Renal pelvis (tissue), 1 donor: ENCODE measurements at regions not wholly inside any gene's neighbourhood (a gene's known extent, or its start where the extent isn't known, plus 50 kb on each side); places are given as distances from the start of the nearest gene placed in this dataset.
"Not testable (repeated sequence)": the region's sequence is repeated elsewhere in the genome, so short reads cannot be mapped to it uniquely, and the experiment has no call there.

Experiments used
- DNase-seq: peaks from one replicate; pipeline ENCODE4 v3.0.0-alpha.2; 2013

DNA sequence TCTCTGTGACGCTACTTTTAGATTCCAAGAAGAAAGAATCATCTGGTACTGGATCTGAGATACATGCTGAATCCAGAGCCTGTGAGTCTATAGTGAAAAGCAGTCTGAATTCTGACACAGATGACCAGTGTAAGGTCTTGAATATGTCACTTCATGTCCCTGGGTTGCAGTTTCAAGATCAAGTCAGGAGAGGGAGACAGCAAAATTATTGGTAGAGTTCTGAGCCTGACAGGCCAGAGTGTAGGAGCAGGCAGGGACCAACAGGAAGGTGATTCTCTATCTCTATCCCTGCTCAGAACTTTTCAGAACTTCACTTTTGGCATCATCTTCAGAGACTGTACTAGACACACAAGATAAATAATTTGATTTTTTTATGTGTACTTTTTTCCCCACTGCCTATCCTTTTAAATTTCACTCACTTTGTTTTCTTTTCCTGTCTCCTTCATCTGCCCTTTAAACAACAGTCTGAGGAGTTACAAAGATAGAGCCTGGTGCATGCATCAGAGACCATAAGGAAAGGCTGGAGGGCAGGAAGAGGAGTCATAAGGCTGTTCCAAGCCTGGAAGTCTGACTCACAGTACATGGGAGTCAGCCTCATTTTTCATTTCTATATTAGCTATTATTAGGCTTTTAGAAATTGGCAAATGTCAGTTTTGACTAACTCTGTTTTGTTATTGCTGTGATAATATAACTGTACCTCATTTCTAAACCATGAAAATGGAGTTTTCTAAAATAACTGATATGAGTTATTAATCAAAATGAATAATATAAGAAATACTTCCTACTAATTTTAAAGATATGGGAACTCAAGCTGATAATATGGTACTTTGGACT, 120.2 kb upstream of the TMEM229A start:
- peak; percentile 4 for DNase-seq

DNA sequence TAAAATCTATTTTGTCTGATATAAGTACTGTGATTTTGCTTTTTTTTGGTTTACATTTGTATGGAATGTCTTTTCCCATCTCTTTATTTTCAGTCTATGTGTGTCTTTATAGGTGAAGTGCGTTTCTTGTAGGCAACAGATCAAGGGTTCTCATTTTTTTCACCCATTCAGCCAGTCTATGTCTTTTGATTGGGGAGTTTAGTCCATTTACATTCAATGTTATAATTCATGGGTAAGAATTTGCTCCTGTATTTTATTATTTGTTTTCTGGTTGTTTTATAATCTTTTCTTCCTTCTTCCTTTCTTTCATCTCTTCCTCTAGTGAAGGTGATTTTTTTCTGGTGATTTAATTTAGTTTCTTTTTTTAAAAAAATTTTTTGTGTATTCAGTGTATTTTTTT, 104.8 kb upstream of the TMEM229A start:
- no peak for DNase-seq

DNA sequence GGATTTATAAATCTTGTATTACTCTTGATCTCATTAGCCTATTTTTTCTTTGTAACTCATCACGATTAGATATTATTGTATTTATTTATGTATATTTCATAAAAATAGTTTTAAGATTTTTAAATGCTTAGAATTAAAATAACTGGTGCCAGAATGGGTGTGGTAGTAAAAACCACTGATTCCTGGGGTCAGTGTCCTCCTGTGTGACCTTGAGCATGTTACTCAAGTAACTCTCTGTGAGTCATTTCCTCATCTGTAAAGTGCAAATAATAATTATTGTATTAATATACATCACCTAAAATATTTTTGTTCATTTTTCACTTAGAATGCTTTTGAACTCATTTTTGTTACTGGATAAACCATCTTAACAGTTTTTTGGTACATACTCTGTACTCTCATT, 91.3 kb upstream of the TMEM229A start:
- no peak for DNase-seq

DNA sequence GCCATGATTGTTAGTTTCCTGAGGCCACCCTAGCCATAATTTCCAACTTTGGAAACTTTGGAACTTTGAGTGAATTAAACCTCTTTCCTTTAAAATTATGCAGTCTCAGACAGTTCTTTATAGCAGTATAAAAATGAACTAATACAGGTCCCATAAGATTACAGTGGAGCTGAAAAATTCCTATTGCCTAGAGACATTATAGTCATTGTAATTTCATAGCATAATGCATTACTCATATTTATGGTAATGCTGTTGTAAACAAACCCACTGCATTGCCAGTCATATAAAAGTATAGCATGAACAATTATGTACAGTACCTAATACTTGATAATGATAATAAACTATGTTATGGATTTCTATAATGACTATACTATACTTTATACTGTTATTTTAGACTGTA, 88.0 kb upstream of the TMEM229A start:
- no peak for DNase-seq

GRCh38 chr7:124113045-124113444, 80.2 kb upstream of the TMEM229A start:
- peak; percentile 19 for DNase-seq

GRCh38 chr7:124106575-124106974, 73.7 kb upstream of the TMEM229A start:
- no peak for DNase-seq

GRCh38 chr7:124101173-124101768, 68.4 kb upstream of the TMEM229A start:
- DNase-seq, result no peak

- no peak for DNase-seq
Measured at GRCh38 chr7:124100190-124100589, 67.3 kb upstream of the TMEM229A start.

GRCh38 chr7:124099585-124099984, 66.7 kb upstream of the TMEM229A start:
- not testable (repeated sequence) for DNase-seq

- no peak for DNase-seq
Measured at GRCh38 chr7:124089621-124090020, 56.8 kb upstream of the TMEM229A start.

DNA sequence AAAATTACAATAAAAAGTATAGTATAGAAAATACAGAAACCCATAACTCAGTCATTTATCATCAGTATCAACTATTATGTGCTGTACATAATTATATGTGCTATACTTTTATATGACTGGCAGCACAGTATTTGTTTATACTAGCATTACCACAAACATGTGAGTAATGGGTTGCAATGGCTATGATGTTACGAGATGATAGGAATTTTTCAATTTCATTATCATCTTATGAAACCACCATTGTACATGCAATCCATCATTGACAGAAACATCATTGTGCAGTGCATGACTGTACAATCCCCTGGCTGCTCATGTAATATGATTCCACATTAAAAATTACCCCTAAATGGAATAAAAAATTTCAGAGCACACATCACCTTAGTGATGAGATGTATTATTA, 55.7 kb upstream of the TMEM229A start:
- no peak for DNase-seq

DNA sequence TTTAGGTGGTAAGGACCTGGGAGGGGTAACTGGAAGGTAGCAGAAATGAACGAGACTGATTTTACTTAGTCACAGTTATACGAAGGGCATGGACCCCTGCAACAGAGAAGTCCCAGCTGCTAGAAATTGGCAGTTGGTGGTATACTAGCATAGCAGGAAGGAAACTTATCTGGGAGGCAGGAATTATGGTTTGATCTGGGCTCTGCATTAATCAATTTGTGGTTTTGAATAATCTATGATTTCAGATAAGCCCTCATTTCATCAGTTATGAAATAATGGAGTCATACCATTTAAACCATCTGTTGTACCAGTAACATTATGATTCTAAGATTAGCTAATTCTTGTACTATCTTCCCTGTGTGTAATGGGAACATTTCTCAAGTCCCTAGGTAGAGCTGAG, 54.0 kb upstream of the TMEM229A start:
- no peak for DNase-seq

- peak; percentile 81 for DNase-seq
Measured at GRCh38 chr7:124085179-124085578, 52.3 kb upstream of the TMEM229A start.

GRCh38 chr7:124084024-124084423, 51.2 kb upstream of the TMEM229A start:
- DNase-seq, result peak; percentile 41
